Urinary bladder (tissue), 3 donors: ENCODE measurements at regions not wholly inside any gene's neighbourhood (a gene's known extent, or its start where the extent isn't known, plus 50 kb on each side); places are given as distances from the start of the nearest gene placed in this dataset.

Experiments used
- DNase-seq: peaks from one replicate; pipeline ENCODE4 v3.0.0-alpha.2; 2015; ENCODE audit errors: extremely low spot score
- H3K27ac ChIP-seq: one replicate; pipeline ENCODE4 v1.5.1; 2013; ENCODE audit warnings: low read depth, mild to moderate bottlenecking, moderate library complexity
- H3K36me3 ChIP-seq: one replicate; pipeline ENCODE4 v1.6.1; 2013; ENCODE audit warnings: mild to moderate bottlenecking, moderate library complexity; ENCODE audit not compliant: insufficient read depth
- H3K4me1 ChIP-seq: one replicate; pipeline ENCODE4 v1.6.1; 2013; ENCODE audit warnings: mild to moderate bottlenecking, moderate library complexity; ENCODE audit not compliant: insufficient read depth
- H3K4me3 ChIP-seq: one replicate; pipeline ENCODE4 v1.5.1; 2013; ENCODE audit warnings: low read depth, low read length
- WGBS: extraction: QIAGEN DNeasy Blood & Tissue Kit; methylation state at CpG from one replicate; pipeline ENCODE4 v1.1.7; 2013; 5-methylcytosine and 5-hydroxymethylcytosine counted together
- donor health status: healthy with polysubstance abuse.
- donor health status: healthy.

GRCh38 chr11:69971741-69972140 is 106.4 kb upstream of the ANO1 start:
- DNase-seq, result no peak
- 93% methylated on average over 11 of the region's 11 CpGs for WGBS
- no peak overlapping the region for H3K4me3 ChIP-seq

DNA sequence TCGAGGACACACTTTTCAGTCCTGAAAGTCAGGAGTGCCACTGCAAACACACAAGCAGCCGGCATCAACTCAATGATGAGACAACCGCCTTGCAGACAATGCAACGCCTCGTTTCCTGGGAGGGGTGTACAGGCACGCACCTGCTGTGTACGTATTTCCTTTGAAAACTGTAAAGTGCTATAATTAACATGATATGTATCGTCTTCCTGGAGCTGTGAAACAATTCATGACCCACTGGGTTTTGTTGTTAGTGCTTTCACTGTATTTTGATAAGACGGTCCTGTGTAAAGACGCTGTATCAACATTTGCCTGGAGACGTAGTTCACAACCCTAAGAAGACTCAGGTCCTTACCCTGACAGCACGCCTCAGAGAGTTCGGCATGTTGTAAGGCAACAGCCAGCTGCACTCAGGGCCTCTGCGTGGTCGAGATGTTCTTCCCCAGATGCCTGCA is 105.7 kb upstream of the ANO1 start:
- 85% methylated on average over 15 of the region's 15 CpGs for WGBS
- no peak for DNase-seq
- Histone ChIP-seq H3K36me3 (no peaks in the 10 kb centered on the region), H3K4me3 (no peak overlapping the region), H3K27ac (no peak overlapping the region), H3K4me1 (no peaks in the 10 kb centered on the region)

More at GRCh38 chr11:69971741-69972140, 106.4 kb upstream of the ANO1 start:
- no peaks in the 10 kb centered on the region for H3K36me3 ChIP-seq
- no peak overlapping the region for H3K27ac ChIP-seq
- no peaks in the 10 kb centered on the region for H3K4me1 ChIP-seq

- Histone ChIP-seq H3K4me3 (no peak overlapping the region), H3K36me3 (no peaks in the 10 kb centered on the region), H3K27ac (no peak overlapping the region), H3K4me1 (no peaks in the 10 kb centered on the region)
- DNase-seq, result no peak
- WGBS, result 64% methylated on average over 4 of the region's 4 CpGs
These were observed 103.6 kb upstream of the ANO1 start for GRCh38 chr11:69974528-69974927.

DNA sequence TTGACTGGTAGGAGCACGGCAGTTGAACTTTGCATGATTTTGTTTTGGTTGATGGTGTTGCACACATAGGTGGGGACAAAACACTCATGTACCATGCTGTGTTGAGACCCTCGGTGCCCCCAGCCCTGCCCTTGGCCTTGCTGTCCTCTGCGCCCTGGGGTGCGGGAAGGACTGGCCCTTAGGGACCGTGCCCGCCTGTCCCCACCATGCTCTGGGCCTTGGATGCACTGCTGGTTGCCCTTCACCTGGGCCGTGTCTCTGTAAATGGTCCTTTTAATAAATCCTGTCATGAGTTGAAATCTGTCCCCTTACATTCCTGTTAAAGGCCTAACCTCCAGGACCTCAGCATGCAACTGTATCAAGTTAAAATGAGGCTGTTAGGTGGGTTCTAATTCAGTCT is 102.3 kb upstream of the ANO1 start:
- Histone ChIP-seq H3K4me3 (no peak overlapping the region), H3K27ac (no peak overlapping the region), H3K36me3 (no peaks in the 10 kb centered on the region), H3K4me1 (no peaks in the 10 kb centered on the region)
- no peak for DNase-seq
- 97% methylated on average over 7 of the region's 7 CpGs for WGBS

DNA sequence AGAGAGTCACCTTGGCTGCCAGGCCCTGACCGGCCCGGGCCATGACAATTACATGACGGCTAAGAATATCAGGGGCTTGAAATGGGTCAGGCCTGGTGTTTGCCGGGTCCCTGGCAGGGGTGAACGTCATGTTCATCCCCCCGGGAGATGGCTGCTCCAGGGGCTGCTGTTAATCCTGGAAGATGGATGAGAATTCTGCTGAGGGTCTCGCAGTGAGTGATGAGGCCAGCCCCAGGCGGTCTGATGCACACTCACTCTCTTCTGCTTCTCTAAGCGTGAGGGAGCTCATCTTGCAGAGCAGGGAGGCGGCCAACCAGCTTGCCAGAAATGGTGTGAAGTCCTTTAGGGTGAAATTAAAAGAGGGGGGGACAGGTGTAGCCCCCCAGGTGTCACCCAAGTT is 101.3 kb upstream of the ANO1 start:
- H3K4me1 ChIP-seq, result no peaks in the 10 kb centered on the region
- H3K4me3 ChIP-seq, result no peak overlapping the region
- no peaks in the 10 kb centered on the region for H3K36me3 ChIP-seq
- WGBS, result 95% methylated on average over 10 of the region's 10 CpGs
- no peak for DNase-seq
- no peak overlapping the region for H3K27ac ChIP-seq

GRCh38 chr11:69977951-69978350 is 100.2 kb upstream of the ANO1 start:
- no peak overlapping the region for H3K27ac ChIP-seq
- H3K4me1 ChIP-seq, result no peaks in the 10 kb centered on the region
- no peaks in the 10 kb centered on the region for H3K36me3 ChIP-seq
- no peak for DNase-seq
- WGBS, result 89% methylated on average over 12 of the region's 12 CpGs
- H3K4me3 ChIP-seq, result no peak overlapping the region

- Histone ChIP-seq H3K4me3 (no peak overlapping the region), H3K4me1 (no peaks in the 10 kb centered on the region), H3K27ac (no peak overlapping the region), H3K36me3 (no peaks in the 10 kb centered on the region)
- 54% methylated on average over 10 of the region's 10 CpGs for WGBS
- no peak for DNase-seq
These were observed 99.1 kb upstream of the ANO1 start for GRCh38 chr11:69978841-69979614.

DNA sequence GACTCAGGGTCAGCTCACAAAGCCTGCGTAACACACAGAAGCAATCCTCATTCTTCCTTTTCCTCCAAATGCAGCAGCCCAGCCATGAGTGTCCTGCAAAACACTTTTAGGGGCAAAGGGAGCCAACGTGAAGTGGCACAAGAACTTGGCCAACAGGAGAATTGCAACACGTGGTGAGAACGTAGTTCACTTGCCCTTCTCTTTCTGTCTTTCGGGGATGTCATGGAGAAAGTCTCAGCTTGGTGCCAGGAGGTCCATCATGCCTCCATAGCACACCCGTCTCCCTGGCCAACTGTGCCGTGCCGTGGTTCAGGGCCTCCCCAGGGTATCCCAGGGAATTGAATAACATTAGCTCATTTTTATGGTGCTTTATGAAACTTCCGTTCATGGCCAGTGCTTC is 98.5 kb upstream of the ANO1 start:
- Histone ChIP-seq H3K4me3 (no peak overlapping the region), H3K27ac (no peak overlapping the region), H3K36me3 (no peaks in the 10 kb centered on the region), H3K4me1 (no peaks in the 10 kb centered on the region)
- no peak for DNase-seq
- WGBS, result 72% methylated on average over 9 of the region's 9 CpGs

GRCh38 chr11:69981119-69981784 is 96.9 kb upstream of the ANO1 start:
- 73% methylated on average over 15 of the region's 15 CpGs for WGBS
- Histone ChIP-seq H3K36me3 (no peaks in the 10 kb centered on the region), H3K4me3 (no peak overlapping the region), H3K27ac (no peak overlapping the region), H3K4me1 (peaks cover 1% of the 10 kb centered on the region)
- DNase-seq, result no peak

GRCh38 chr11:69982690-69983570 is 95.2 kb upstream of the ANO1 start:
- H3K27ac ChIP-seq, result no peak overlapping the region
- no peak overlapping the region for H3K4me3 ChIP-seq
- DNase-seq, result no peak
- H3K4me1 ChIP-seq, result peaks cover 1% of the 10 kb centered on the region
- 87% methylated on average over 20 of the region's 20 CpGs for WGBS
- no peaks in the 10 kb centered on the region for H3K36me3 ChIP-seq

DNA sequence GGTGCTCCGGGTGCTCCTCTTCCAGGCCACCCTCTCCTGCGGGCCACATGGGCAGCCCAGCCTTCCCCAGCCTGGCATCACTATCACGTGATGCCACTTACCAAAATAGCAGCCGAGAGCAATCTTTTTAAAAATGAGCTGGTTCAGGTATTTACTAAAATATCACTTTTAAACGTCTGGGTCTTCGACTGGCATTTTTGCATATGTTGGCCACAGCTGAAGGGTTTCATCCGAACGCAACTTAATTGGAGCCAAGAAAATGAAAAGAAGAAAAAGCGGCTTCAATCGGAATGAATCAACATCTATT is 94.6 kb upstream of the ANO1 start:
- Histone ChIP-seq H3K4me3 (no peak overlapping the region), H3K27ac (no peak overlapping the region), H3K36me3 (no peaks in the 10 kb centered on the region), H3K4me1 (peaks cover 1% of the 10 kb centered on the region)
- 65% methylated on average over 10 of the region's 10 CpGs for WGBS
- no peak for DNase-seq

DNA sequence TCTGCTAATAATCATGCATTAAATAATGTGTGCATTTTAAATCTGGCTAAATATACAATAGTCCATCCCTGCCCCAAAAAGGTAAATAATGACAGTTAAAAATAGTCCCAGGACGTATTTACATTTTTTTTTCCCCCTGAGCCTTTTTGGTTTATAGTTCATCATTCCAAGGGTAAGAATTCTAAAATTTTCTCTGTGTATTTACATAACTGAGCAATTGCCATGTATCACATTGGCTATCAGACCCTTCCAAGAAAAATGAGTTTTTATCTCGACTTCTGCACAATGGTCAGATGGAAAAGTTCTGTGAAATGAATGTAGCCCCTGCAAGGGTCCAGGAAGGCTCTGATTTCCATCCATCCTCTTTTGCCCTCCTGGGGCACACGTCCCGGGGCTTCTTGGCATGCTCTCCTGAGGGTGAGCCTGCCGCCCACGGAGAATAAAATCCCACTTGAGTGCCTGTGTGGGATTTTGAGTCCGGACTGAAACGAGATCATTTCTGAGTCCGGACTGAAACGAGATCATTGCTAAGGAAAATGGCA is 94.1 kb upstream of the ANO1 start:
- H3K36me3 ChIP-seq, result no peaks in the 10 kb centered on the region
- no peak for DNase-seq
- no peak overlapping the region for H3K4me3 ChIP-seq
- peaks cover 1% of the 10 kb centered on the region for H3K4me1 ChIP-seq
- WGBS, result 30% methylated on average over 10 of the region's 10 CpGs
- no peak overlapping the region for H3K27ac ChIP-seq

DNA sequence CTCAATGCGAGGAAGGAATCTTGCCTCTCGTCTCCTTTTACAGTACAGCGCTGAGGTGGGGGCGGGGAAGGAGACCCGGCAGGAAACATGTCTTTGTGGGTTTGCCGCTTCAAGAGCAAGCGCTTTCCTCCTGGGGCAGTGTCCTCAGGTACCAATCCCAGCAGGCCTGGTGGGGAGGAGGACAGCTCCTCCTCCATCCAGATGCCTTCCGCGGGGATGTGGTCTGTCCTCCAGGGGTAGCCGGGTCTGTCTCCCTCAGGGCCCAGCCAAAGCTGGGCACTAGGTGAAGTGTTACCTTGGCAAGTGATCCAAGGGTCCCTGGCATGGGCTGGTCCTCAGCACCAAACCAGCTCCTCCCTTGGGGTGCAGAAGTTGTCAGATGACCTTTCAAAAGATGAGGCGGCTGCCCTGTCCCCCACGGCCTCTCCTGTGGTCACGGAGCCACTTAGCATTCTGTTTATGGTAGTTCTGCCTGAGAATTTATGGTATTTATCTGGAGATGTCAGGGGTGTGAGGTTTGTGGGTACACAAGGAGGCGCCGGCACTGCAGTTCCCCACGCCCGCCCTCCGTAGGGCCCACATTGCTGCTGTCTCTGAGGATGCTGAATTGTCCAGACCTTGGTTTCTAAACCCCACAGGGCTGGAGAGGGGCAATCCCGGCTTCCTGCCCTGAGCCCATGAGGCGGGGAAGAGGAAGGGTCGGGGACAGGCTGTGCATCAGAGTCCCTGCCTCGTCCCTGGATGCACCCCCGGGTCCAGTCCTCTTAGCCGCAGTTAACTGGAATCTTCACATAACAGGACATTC is 93.5 kb upstream of the ANO1 start:
- Histone ChIP-seq H3K4me1 (peaks cover 1% of the 10 kb centered on the region), H3K36me3 (no peaks in the 10 kb centered on the region), H3K4me3 (no peak overlapping the region), H3K27ac (no peak overlapping the region)
- no peak for DNase-seq
- 48% methylated on average over 24 of the region's 24 CpGs for WGBS
